Ovary (tissue), 7 donors: ENCODE measurements at regions not wholly inside any gene's neighbourhood (a gene's known extent, or its start where the extent isn't known, plus 50 kb on each side); places are given as distances from the start of the nearest gene placed in this dataset.

Experiments
- DNase-seq, 5 donors: peaks; one replicate each; pipeline ENCODE4 v3.0.0-alpha.2; 2019 to 2020
- H3K27ac ChIP-seq, 2 donors: fragments of 200-600 bp; one replicate each; pipeline versions ENCODE4 v1.5.1 to v1.8.0; 2019 to 2022
- H3K27me3 ChIP-seq: fragments of 200-600 bp; one replicate; pipeline ENCODE4 v1.8.0; 2022
- H3K36me3 ChIP-seq: fragments of 200-600 bp; sonication (generic); one replicate; pipeline ENCODE4 v1.5.1; 2019
- H3K4me1 ChIP-seq: one replicate; pipeline ENCODE4 v1.8.1; 2013; ENCODE audit warnings: mild to moderate bottlenecking, moderate library complexity; ENCODE audit not compliant: insufficient read depth
- H3K4me3 ChIP-seq: fragments of 200-600 bp; sonication (generic); one replicate; pipeline ENCODE4 v1.5.1; 2017
- H3K9me3 ChIP-seq, 2 donors: fragments of 200-600 bp in 1 of 2; sonication (generic) in 1 of 2; one replicate each; pipeline versions ENCODE4 v1.5.1 to v1.8.1; 2013 to 2019; ENCODE audit warnings: mild to moderate bottlenecking in 1 of 2, moderate library complexity in 1 of 2
- CTCF ChIP-seq, 3 donors: fragments of 450-650 bp in 2 of 3; fragments of 200-600 bp in 1 of 3; IDR thresholded peaks; one replicate each; pipeline versions ENCODE4 v1.5.1 to v1.8.0; 2016 to 2022; ENCODE audit warnings: antibody characterized with exemption in 3 of 3, mild to moderate bottlenecking in 1 of 3
- EP300 ChIP-seq: sonication (generic); formaldehyde crosslinking; IDR thresholded peaks from one replicate; pipeline ENCODE4 v1.6.1; 2017; ENCODE audit warnings: antibody characterized with exemption
- POLR2A ChIP-seq: fragments of 450-650 bp; IDR thresholded peaks from one replicate; pipeline ENCODE4 v1.6.1; 2017; ENCODE audit warnings: antibody characterized with exemption, mild to moderate bottlenecking, moderate library complexity
- WGBS, 3 donors: extraction: QIAGEN DNeasy Blood & Tissue Kit in 1 of 3; methylation state at CpG; one replicate each; pipeline versions ENCODE4 v1.1.5 to v1.1.7; 2013 to 2017; 5-methylcytosine and 5-hydroxymethylcytosine counted together
- intact Hi-C, 4 donors: fragments of 100-400 bp; cut with DNase I; formaldehyde crosslinking; loops; one replicate each; pipeline versions ENCODE4 v1.11.0 to v1.15.1; 2022 to 2023
- donor health status: DM: no; HTN: no; CAD: no; lungs with moderate emphysema.
- donor health status: DM: no; HTN: no; CAD: no.
- donor health status: Bipolar disorder and iron deficiency.
- donor health status: DM: no; HTN: no; CAD: no.
- donor health status: DM: yes; HTN: yes; CAD: no.

GRCh38 chr2:76251342-76251741 is 540.6 kb upstream of the GCFC2 start:
- Histone ChIP-seq H3K36me3 (no peaks in the 10 kb centered on the region), H3K27me3 (no peaks in the 10 kb centered on the region), H3K27ac (no peak overlapping the region), H3K4me1 (no peaks in the 10 kb centered on the region), H3K4me3 (no peak overlapping the region), H3K9me3 (peaks cover 0 to 3% of the 10 kb centered on the region in 2 donors)
- DNase-seq: no peak
- intact Hi-C loops: no loop called here
- WGBS, 3 donors: 66 to 76% (median 74%) methylated on average over 2 of the region's 2 CpGs
- no peak for TF ChIP-seq EP300

- no peak for DNase-seq
- Histone ChIP-seq H3K9me3 (peaks cover 0 to 3% of the 10 kb centered on the region in 2 donors), H3K4me1 (no peaks in the 10 kb centered on the region), H3K4me3 (no peak overlapping the region), H3K27ac (no peak overlapping the region), H3K27me3 (no peaks in the 10 kb centered on the region), H3K36me3 (no peaks in the 10 kb centered on the region)
- WGBS, 3 donors: 70 to 89% (median 76%) methylated on average over 3 of the region's 3 CpGs
- TF ChIP-seq CTCF (IDR thresholded peaks at IDR 0.05): no peak
- no peak for TF ChIP-seq EP300
- no peak for TF ChIP-seq POLR2A
- intact Hi-C loops: no loop called here
These were observed 536.3 kb upstream of the GCFC2 start for GRCh38 chr2:76247006-76247405.

- Histone ChIP-seq H3K27me3 (no peaks in the 10 kb centered on the region), H3K27ac (no peak overlapping the region), H3K4me3 (no peak overlapping the region), H3K9me3 (no peaks in the 10 kb centered on the region), H3K36me3 (no peaks in the 10 kb centered on the region), H3K4me1 (no peaks in the 10 kb centered on the region)
- no peak for TF ChIP-seq EP300
- TF ChIP-seq POLR2A: no peak
- no peak for TF ChIP-seq CTCF (IDR thresholded peaks at IDR 0.05)
- DNase-seq: no peak
- WGBS, 3 donors: 55 to 67% (median 60%) methylated on average over 5 of the region's 5 CpGs
- intact Hi-C loops: no loop called here
These were observed 501.6 kb upstream of the GCFC2 start for GRCh38 chr2:76211991-76212985.

- DNase-seq: no peak
- 86 to 92% (median 89%) methylated on average over 3 of the region's 3 CpGs for WGBS, 3 donors
- H3K4me3 ChIP-seq: no peak overlapping the region
- H3K4me1 ChIP-seq: no peaks in the 10 kb centered on the region
- intact Hi-C loops: no loop called here
- TF ChIP-seq POLR2A (no peak), EP300 (no peak), CTCF (IDR thresholded peaks at IDR 0.05) (no peak)
- H3K9me3 ChIP-seq: no peaks in the 10 kb centered on the region
- no peaks in the 10 kb centered on the region for H3K36me3 ChIP-seq
- no peak overlapping the region for H3K27ac ChIP-seq
- H3K27me3 ChIP-seq: no peaks in the 10 kb centered on the region
These were observed 499.8 kb upstream of the GCFC2 start for GRCh38 chr2:76210551-76210950.

GRCh38 chr2:76204048-76204447 is 493.3 kb upstream of the GCFC2 start:
- Histone ChIP-seq H3K4me3 (no peak overlapping the region), H3K27ac (no peak overlapping the region), H3K27me3 (no peaks in the 10 kb centered on the region), H3K9me3 (no peaks in the 10 kb centered on the region), H3K4me1 (no peaks in the 10 kb centered on the region), H3K36me3 (no peaks in the 10 kb centered on the region)
- TF ChIP-seq EP300: no peak
- TF ChIP-seq CTCF (IDR thresholded peaks at IDR 0.05): no peak
- no peak for TF ChIP-seq POLR2A
- 76 to 83% (median 82%) methylated on average over 2 of the region's 2 CpGs for WGBS, 3 donors
- no peak for DNase-seq
- intact Hi-C loops: no loop called here
